GM06990 (cell line): ENCODE measurements at regions not wholly inside any gene's neighbourhood (a gene's known extent, or its start where the extent isn't known, plus 50 kb on each side); places are given as distances from the start of the nearest gene placed in this dataset.

Experiments used
- DNase-seq: peaks from one replicate; pipeline ENCODE4 v3.0.0-alpha.2; 2011; ENCODE audit not compliant: insufficient read length; ENCODE audit errors: extremely low read depth
- H3K27me3 ChIP-seq: replicated peaks from 2 replicates; pipeline ENCODE4 v1.6.0; 2011; ENCODE audit warnings: low read length; ENCODE audit not compliant: control insufficient read depth, insufficient read depth
- H3K36me3 ChIP-seq: 2 replicates; pipeline ENCODE4 v1.5.1; 2011; ENCODE audit warnings: low read length; ENCODE audit not compliant: control insufficient read depth, insufficient read depth
- H3K4me3 ChIP-seq: replicated peaks from 2 replicates; pipeline ENCODE4 v1.5.1; 2011; ENCODE audit warnings: low read depth, mild to moderate bottlenecking, control low read depth, low read length
- TF ChIP-seq, protein P1 (sequence below): IDR thresholded peaks from 2 replicates; pipeline ENCODE4 v1.5.1; 2011; ENCODE audit warnings: low read length, control low read depth, mild to moderate bottlenecking, inconsistent platforms; ENCODE audit not compliant: insufficient read depth, poor library complexity, severe bottlenecking

- Histone ChIP-seq H3K4me3 (no peak overlapping the region), H3K36me3 (no peaks in the 10 kb centered on the region), H3K27me3 (no peaks in the 10 kb centered on the region)
- DNase-seq, result no peak
- TF ChIP-seq, protein P1, sequence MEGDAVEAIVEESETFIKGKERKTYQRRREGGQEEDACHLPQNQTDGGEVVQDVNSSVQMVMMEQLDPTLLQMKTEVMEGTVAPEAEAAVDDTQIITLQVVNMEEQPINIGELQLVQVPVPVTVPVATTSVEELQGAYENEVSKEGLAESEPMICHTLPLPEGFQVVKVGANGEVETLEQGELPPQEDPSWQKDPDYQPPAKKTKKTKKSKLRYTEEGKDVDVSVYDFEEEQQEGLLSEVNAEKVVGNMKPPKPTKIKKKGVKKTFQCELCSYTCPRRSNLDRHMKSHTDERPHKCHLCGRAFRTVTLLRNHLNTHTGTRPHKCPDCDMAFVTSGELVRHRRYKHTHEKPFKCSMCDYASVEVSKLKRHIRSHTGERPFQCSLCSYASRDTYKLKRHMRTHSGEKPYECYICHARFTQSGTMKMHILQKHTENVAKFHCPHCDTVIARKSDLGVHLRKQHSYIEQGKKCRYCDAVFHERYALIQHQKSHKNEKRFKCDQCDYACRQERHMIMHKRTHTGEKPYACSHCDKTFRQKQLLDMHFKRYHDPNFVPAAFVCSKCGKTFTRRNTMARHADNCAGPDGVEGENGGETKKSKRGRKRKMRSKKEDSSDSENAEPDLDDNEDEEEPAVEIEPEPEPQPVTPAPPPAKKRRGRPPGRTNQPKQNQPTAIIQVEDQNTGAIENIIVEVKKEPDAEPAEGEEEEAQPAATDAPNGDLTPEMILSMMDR, result no peak
Observed at GRCh38 chr17:37820995-37821713, 76.3 kb upstream of the HNF1B start.

- no peak overlapping the region; the same call in 1 of the 2 replicates for H3K4me3 ChIP-seq
- H3K36me3 ChIP-seq, result no peaks in the 10 kb centered on the region
- TF ChIP-seq, protein P1, result peak; percentile 16
- DNase-seq, result peak; percentile 55
- no peaks in the 10 kb centered on the region for H3K27me3 ChIP-seq
Observed at GRCh38 chr17:37820313-37820994, 75.6 kb upstream of the HNF1B start.

GRCh38 chr17:37818689-37819088, 73.8 kb upstream of the HNF1B start:
- TF ChIP-seq, protein P1, result no peak
- no peak for DNase-seq

GRCh38 chr17:37816950-37817349, 72.1 kb upstream of the HNF1B start:
- DNase-seq, result no peak
- H3K4me3 ChIP-seq, result no peak overlapping the region
- H3K36me3 ChIP-seq, result no peaks in the 10 kb centered on the region
- TF ChIP-seq, protein P1, result no peak
- H3K27me3 ChIP-seq, result no peaks in the 10 kb centered on the region

More at GRCh38 chr17:37818689-37819088, 73.8 kb upstream of the HNF1B start:
- Histone ChIP-seq H3K4me3 (no peak overlapping the region), H3K27me3 (no peaks in the 10 kb centered on the region), H3K36me3 (no peaks in the 10 kb centered on the region)

- TF ChIP-seq, protein P1, result no peak
- Histone ChIP-seq H3K36me3 (no peaks in the 10 kb centered on the region), H3K4me3 (no peak overlapping the region), H3K27me3 (no peaks in the 10 kb centered on the region)
- no peak for DNase-seq
Observed at GRCh38 chr17:37815536-37815935, 70.7 kb upstream of the HNF1B start.
